ENCODE measurements at regions not wholly inside any gene's neighbourhood (a gene's known extent, or its start where the extent isn't known, plus 50 kb on each side); places are given as distances from the start of the nearest gene placed in this dataset.

DNA sequence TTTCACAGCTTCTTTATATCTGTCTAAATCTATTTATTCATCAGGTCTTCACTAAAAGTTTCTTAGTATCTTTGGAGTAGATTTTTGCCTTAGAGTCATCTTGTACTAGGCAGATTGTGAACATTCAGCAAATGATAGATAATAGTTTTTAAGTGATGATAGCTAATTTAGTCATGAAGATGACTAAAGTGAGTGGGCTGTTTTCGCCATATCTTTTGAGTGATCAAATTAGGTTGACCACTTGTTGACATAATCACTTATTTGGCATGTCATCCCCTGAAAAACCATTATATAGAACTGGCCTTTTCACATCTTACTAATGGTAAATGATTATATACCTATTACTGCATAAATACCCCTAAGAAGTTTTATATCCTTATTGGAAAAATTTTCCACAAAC is 999.2 kb downstream of the PCDH17 start:
- no peaks in the 10 kb centered on the region for H3K36me3 ChIP-seq (ENCODE audit: control insufficient read depth, low read depth, low read length)
- no peaks in the 10 kb centered on the region for H3K27me3 ChIP-seq (ENCODE audit: control insufficient read depth, insufficient read depth, low read length)
- no peak overlapping the region for H3K9ac ChIP-seq (ENCODE audit: low read length)
- no peak overlapping the region for H3K4me3 ChIP-seq (ENCODE audit: low read length)
- no peak overlapping the region for H3K27ac ChIP-seq (ENCODE audit: low read length)
- no peaks in the 10 kb centered on the region for H3K4me1 ChIP-seq (ENCODE audit: control insufficient read depth, low read depth, low read length)
- H3K9me3 ChIP-seq (ENCODE audit: control insufficient read depth, low read depth, low read length) = no peaks in the 10 kb centered on the region

DNA sequence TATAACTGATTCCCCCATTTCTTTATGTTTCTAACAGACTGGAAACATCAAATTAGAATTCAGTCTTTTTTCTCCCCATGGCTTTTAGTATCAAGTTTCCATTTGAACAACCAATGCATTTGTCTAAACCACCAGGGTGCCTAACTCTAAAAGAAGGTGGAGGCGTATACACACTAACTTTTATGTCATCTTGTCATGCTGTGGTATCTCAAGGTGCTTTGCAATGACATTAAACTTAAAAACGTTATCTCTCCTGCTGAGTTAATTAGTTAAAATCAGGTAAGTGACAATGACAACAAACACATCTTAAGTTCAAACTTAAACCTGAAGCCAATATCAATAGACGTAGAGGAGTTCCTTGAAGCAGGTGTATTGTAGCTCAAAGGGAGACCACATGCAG is 1001.7 kb downstream of the PCDH17 start:
- Histone ChIP-seq H3K4me1 (ENCODE audit: control insufficient read depth, low read depth, low read length) (no peaks in the 10 kb centered on the region), H3K27ac (ENCODE audit: low read length) (no peak overlapping the region), H3K27me3 (ENCODE audit: control insufficient read depth, insufficient read depth, low read length) (no peaks in the 10 kb centered on the region), H3K9ac (ENCODE audit: low read length) (no peak overlapping the region), H3K36me3 (ENCODE audit: control insufficient read depth, low read depth, low read length) (no peaks in the 10 kb centered on the region), H3K4me3 (ENCODE audit: low read length) (no peak overlapping the region), H3K9me3 (ENCODE audit: control insufficient read depth, low read depth, low read length) (no peaks in the 10 kb centered on the region)

DNA sequence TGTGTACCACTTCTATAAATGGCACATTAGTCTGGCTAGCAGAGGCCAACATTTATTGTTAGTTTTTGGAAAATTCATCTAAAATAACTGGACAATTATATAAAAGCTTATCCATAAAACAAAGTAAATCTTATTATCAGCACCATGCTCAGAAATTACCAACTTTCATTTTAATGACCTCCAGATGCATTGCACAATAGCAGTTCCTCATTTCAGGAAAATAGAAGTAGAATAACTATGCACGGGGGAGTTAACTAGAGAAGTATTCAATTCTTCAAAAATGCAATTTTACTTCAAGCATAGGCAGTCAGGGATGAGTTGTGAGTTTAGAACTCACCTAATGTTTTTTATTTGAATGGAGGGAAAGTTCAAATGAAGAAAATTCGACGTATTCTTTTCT is 1023.5 kb downstream of the PCDH17 start:
- no peaks in the 10 kb centered on the region for H3K27me3 ChIP-seq (ENCODE audit: control insufficient read depth, insufficient read depth, low read length)
- H3K4me1 ChIP-seq (ENCODE audit: control insufficient read depth, low read depth, low read length) = no peaks in the 10 kb centered on the region
- H3K9ac ChIP-seq (ENCODE audit: low read length) = no peak overlapping the region
- H3K4me3 ChIP-seq (ENCODE audit: low read length) = no peak overlapping the region
- H3K9me3 ChIP-seq (ENCODE audit: control insufficient read depth, low read depth, low read length) = no peaks in the 10 kb centered on the region
- no peaks in the 10 kb centered on the region for H3K36me3 ChIP-seq (ENCODE audit: control insufficient read depth, low read depth, low read length)
- no peak overlapping the region for H3K27ac ChIP-seq (ENCODE audit: low read length)

DNA sequence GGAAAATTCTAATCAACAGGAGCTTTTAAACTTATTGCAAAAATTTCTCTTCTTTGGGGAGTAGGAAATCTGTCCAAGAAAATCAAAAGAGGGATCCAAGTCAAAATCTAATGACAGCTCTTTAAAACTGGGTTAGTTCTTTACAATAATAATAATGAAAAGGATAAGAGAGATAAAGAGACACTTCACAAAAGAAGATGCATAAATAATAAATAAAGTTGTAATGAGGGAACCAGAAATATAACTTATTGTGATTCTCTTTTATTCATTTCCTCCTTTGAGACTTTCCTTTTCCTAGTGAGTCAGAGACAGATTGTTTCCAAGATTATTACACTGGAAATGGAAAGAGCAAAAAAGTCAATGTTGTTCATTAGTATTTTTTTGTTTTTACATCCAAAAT is 1029.3 kb downstream of the PCDH17 start:
- Histone ChIP-seq H3K9ac (ENCODE audit: low read length) (no peak overlapping the region), H3K36me3 (ENCODE audit: control insufficient read depth, low read depth, low read length) (no peaks in the 10 kb centered on the region), H3K27ac (ENCODE audit: low read length) (no peak overlapping the region), H3K4me3 (ENCODE audit: low read length) (no peak overlapping the region), H3K4me1 (ENCODE audit: control insufficient read depth, low read depth, low read length) (no peaks in the 10 kb centered on the region), H3K9me3 (ENCODE audit: control insufficient read depth, low read depth, low read length) (no peaks in the 10 kb centered on the region), H3K27me3 (ENCODE audit: control insufficient read depth, insufficient read depth, low read length) (no peaks in the 10 kb centered on the region)

DNA sequence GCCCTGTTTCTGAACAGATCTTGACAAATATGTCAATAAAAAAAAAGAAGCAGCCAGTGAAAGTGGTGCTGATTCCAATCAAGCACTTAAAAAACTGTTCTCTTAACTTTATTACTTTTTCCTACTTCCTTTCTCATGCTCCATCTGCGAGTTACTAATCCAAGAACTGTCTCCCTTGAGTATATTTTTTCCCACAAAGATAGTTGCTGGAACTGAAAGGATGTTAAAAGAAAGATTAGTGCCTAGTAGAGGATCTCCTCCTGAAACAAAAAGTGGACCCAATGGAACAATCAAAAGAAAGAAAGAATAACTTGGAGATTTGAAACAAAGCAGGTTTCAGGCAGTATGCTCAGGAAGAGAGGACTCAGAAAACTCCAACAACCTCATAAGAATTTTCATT is 1034.8 kb downstream of the PCDH17 start:
- no peaks in the 10 kb centered on the region for H3K4me1 ChIP-seq (ENCODE audit: control insufficient read depth, low read depth, low read length)
- H3K27ac ChIP-seq (ENCODE audit: low read length) = no peak overlapping the region
- H3K36me3 ChIP-seq (ENCODE audit: control insufficient read depth, low read depth, low read length) = no peaks in the 10 kb centered on the region
- H3K27me3 ChIP-seq (ENCODE audit: control insufficient read depth, insufficient read depth, low read length) = no peaks in the 10 kb centered on the region
- H3K9ac ChIP-seq (ENCODE audit: low read length) = no peak overlapping the region
- no peaks in the 10 kb centered on the region for H3K9me3 ChIP-seq (ENCODE audit: control insufficient read depth, low read depth, low read length)
- H3K4me3 ChIP-seq (ENCODE audit: low read length) = no peak overlapping the region

DNA sequence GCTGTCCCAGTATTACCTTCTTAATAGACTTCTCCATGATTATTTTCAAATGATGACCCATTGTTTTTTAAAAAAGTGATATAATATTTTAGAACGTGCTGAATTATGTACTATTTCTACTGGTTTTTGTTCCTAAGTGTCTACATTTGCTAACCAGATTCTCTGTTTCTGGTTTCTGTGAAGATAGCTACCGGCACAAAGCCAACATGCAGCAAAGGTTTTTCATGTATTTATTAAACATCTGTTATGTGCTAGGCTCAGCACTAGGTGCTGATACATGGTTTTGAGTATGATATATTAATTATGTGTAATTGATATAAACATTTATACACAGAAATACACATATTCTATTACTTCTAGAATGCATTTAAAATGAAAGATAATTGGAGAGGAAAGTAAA is 1035.6 kb downstream of the PCDH17 start:
- no peak overlapping the region for H3K9ac ChIP-seq (ENCODE audit: low read length)
- no peaks in the 10 kb centered on the region for H3K9me3 ChIP-seq (ENCODE audit: control insufficient read depth, low read depth, low read length)
- no peaks in the 10 kb centered on the region for H3K4me1 ChIP-seq (ENCODE audit: control insufficient read depth, low read depth, low read length)
- H3K36me3 ChIP-seq (ENCODE audit: control insufficient read depth, low read depth, low read length) = no peaks in the 10 kb centered on the region
- no peaks in the 10 kb centered on the region for H3K27me3 ChIP-seq (ENCODE audit: control insufficient read depth, insufficient read depth, low read length)
- H3K27ac ChIP-seq (ENCODE audit: low read length) = no peak overlapping the region
- H3K4me3 ChIP-seq (ENCODE audit: low read length) = no peak overlapping the region

DNA sequence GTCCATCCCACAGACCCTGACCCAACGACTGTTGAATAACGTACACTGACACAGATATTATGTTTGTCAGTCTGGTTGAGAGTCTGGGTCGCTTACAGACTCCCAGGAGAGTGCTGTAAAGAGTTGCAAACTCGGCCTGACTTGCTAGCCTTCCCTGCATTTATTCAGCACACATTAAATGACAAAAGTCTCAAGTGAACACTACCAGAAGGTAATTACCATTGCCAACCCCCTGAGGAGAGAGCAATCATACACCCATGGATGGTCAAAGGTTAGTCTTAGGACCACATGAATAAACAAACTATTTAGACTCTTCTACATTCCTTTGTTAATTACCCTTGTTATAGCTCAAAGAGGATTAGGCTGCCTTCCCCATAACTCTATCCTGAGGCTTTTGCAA is 1048.6 kb downstream of the PCDH17 start:
- no peak overlapping the region for H3K27ac ChIP-seq (ENCODE audit: low read length)
- peaks cover 7% of the 10 kb centered on the region for H3K4me1 ChIP-seq (ENCODE audit: control insufficient read depth, low read depth, low read length)
- H3K36me3 ChIP-seq (ENCODE audit: control insufficient read depth, low read depth, low read length) = no peaks in the 10 kb centered on the region
- peaks cover 7% of the 10 kb centered on the region for H3K9me3 ChIP-seq (ENCODE audit: control insufficient read depth, low read depth, low read length)
- no peaks in the 10 kb centered on the region for H3K27me3 ChIP-seq (ENCODE audit: control insufficient read depth, insufficient read depth, low read length)
- H3K9ac ChIP-seq (ENCODE audit: low read length) = no peak overlapping the region
- H3K4me3 ChIP-seq (ENCODE audit: low read length) = no peak overlapping the region

DNA sequence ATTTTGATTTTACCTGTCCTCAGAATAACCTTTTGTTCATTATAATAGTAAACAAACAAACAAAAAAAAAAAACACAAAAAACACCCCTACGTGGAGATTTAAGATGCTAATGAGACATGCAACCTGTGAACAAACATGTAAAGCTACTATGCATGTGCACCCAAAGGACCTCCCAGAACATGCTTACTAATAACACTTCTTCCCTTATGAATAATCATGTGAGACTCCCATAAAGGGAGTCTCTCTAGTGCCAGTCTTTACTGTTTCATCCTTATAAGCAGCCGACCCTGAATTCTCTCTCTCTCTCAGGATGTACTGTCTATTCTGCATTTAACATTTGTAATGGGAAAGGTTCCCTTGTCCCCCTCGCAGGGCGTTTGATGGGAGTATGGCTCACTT is 1051.1 kb downstream of the PCDH17 start:
- H3K27ac ChIP-seq (ENCODE audit: low read length) = no peak overlapping the region
- no peak overlapping the region for H3K4me3 ChIP-seq (ENCODE audit: low read length)
- no peak overlapping the region for H3K9ac ChIP-seq (ENCODE audit: low read length)
- H3K4me1 ChIP-seq (ENCODE audit: control insufficient read depth, low read depth, low read length) = peaks cover 7% of the 10 kb centered on the region
- H3K27me3 ChIP-seq (ENCODE audit: control insufficient read depth, insufficient read depth, low read length) = no peaks in the 10 kb centered on the region
- H3K36me3 ChIP-seq (ENCODE audit: control insufficient read depth, low read depth, low read length) = no peaks in the 10 kb centered on the region
- H3K9me3 ChIP-seq (ENCODE audit: control insufficient read depth, low read depth, low read length) = peaks cover 7% of the 10 kb centered on the region

DNA sequence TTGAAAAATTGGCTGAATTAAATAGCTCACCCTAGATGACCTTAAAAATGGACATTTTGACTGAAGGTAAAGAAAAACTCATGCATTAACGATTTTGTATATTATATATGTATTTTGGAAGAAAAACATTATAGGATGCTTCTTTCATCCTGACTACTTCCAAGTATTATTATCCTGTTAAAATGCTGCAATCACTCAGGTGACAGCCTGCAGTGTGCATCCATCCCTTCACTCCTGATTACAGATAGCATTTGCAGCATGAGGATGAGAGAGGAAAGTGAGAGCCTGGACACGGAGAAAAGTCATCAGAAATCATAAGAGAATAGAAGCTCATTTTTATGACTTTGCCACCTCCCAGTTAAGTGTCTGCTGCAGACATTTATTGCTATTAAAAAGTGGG is 1055.6 kb downstream of the PCDH17 start:
- Histone ChIP-seq H3K36me3 (ENCODE audit: control insufficient read depth, low read depth, low read length) (no peaks in the 10 kb centered on the region), H3K4me3 (ENCODE audit: low read length) (no peak overlapping the region), H3K4me1 (ENCODE audit: control insufficient read depth, low read depth, low read length) (no peaks in the 10 kb centered on the region), H3K9ac (ENCODE audit: low read length) (no peak overlapping the region), H3K27ac (ENCODE audit: low read length) (no peak overlapping the region), H3K27me3 (ENCODE audit: control insufficient read depth, insufficient read depth, low read length) (no peaks in the 10 kb centered on the region), H3K9me3 (ENCODE audit: control insufficient read depth, low read depth, low read length) (peaks cover 2% of the 10 kb centered on the region)

DNA sequence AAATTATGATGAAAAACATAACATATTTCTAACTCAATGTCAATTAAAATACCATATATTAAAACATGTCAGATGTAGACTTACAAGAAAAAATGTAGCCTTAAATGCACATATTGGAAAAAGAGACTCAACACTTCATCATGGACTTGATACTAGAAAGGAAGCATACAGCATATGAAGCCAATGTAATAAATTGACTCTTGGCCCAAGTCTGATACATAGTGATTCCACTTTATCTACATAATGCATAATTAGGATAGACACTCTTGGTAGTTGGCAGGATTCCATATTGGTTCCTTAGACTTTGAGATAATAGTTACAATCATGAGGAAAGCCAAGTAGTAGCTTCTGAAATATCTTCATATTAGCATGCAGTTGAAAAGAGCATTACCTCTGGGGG is 1067.0 kb downstream of the PCDH17 start:
- Histone ChIP-seq H3K36me3 (ENCODE audit: control insufficient read depth, low read depth, low read length) (no peaks in the 10 kb centered on the region), H3K4me3 (ENCODE audit: low read length) (no peak overlapping the region), H3K9ac (ENCODE audit: low read length) (no peak overlapping the region), H3K4me1 (ENCODE audit: control insufficient read depth, low read depth, low read length) (no peaks in the 10 kb centered on the region), H3K9me3 (ENCODE audit: control insufficient read depth, low read depth, low read length) (no peaks in the 10 kb centered on the region), H3K27ac (ENCODE audit: low read length) (no peak overlapping the region), H3K27me3 (ENCODE audit: control insufficient read depth, insufficient read depth, low read length) (no peaks in the 10 kb centered on the region)

DNA sequence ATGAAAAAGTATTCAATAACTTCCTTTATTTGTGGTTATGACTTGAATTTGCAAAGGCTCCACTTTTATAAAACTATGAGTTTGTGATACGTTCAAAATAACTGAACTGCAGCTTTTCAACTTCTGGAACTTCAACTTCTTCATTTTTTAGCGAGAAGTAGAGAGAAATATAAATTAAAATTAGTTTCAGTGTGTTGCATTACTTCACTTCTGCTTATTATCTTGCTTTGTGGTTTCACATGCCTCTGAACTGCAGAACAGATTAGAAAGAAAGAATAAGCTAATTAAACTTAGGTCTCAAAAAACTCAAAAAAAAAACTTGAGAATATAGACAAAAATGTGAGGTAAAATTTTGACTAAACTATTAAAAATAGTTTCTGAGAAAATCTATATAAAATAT is 1073.4 kb downstream of the PCDH17 start:
- no peak overlapping the region for H3K27ac ChIP-seq (ENCODE audit: low read length)
- no peak overlapping the region for H3K4me3 ChIP-seq (ENCODE audit: low read length)
- H3K9me3 ChIP-seq (ENCODE audit: control insufficient read depth, low read depth, low read length) = peaks cover under 1% of the 10 kb centered on the region
- H3K4me1 ChIP-seq (ENCODE audit: control insufficient read depth, low read depth, low read length) = no peaks in the 10 kb centered on the region
- H3K36me3 ChIP-seq (ENCODE audit: control insufficient read depth, low read depth, low read length) = no peaks in the 10 kb centered on the region
- no peak overlapping the region for H3K9ac ChIP-seq (ENCODE audit: low read length)
- no peaks in the 10 kb centered on the region for H3K27me3 ChIP-seq (ENCODE audit: control insufficient read depth, insufficient read depth, low read length)

DNA sequence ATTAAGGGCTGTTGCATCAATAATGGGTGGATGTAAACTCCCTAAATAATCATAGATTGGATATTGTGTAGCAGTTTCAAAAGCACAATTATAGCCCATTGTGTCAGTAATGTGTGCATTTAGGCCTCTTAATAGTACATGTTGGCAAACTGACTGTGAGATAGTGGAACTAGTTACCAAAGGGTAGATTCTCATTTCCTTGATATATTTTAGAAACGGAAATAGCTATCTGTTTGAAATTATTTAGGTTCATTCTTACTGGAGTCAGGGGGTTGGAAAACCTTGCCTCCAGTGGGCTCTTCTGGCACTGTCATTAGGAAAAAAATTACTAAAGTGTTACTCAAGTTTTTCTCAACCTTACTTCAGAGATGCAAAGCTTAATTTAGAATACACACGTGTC is 1074.9 kb downstream of the PCDH17 start:
- Histone ChIP-seq H3K4me1 (ENCODE audit: control insufficient read depth, low read depth, low read length) (no peaks in the 10 kb centered on the region), H3K27ac (ENCODE audit: low read length) (no peak overlapping the region), H3K27me3 (ENCODE audit: control insufficient read depth, insufficient read depth, low read length) (no peaks in the 10 kb centered on the region), H3K9me3 (ENCODE audit: control insufficient read depth, low read depth, low read length) (peaks cover 3% of the 10 kb centered on the region), H3K36me3 (ENCODE audit: control insufficient read depth, low read depth, low read length) (no peaks in the 10 kb centered on the region), H3K4me3 (ENCODE audit: low read length) (no peak overlapping the region), H3K9ac (ENCODE audit: low read length) (no peak overlapping the region)

DNA sequence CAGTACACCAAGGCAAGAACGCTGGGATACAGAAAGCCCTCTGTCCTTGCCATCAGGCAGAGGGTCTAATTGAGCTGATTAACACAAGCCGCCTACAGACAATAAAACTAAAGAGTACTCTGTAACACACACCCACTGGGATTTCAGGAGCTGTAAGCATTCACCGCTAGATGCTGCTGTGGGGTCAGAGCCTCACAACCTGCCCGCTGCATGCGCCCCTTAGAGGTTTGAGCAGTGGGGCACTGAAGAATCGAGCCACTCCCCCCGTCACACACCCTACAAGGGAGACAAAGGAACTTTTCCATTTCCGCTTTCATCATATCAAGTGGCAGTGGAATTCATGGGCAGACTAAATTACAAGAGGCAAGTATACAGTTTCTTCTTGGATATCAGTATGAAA is 1080.6 kb downstream of the PCDH17 start:
- Histone ChIP-seq H3K4me1 (ENCODE audit: control insufficient read depth, low read depth, low read length) (peaks cover 6% of the 10 kb centered on the region), H3K4me3 (ENCODE audit: low read length) (no peak overlapping the region), H3K36me3 (ENCODE audit: control insufficient read depth, low read depth, low read length) (no peaks in the 10 kb centered on the region), H3K9me3 (ENCODE audit: control insufficient read depth, low read depth, low read length) (peaks cover 3% of the 10 kb centered on the region), H3K27ac (ENCODE audit: low read length) (no peak overlapping the region), H3K27me3 (ENCODE audit: control insufficient read depth, insufficient read depth, low read length) (no peaks in the 10 kb centered on the region), H3K9ac (ENCODE audit: low read length) (no peak overlapping the region)

All from iPS-18a (cell line).